NCI-H2081 (cell line): ENCODE measurements at regions not wholly inside any gene's neighbourhood (a gene's known extent, or its start where the extent isn't known, plus 50 kb on each side); places are given as distances from the start of the nearest gene placed in this dataset.

Experiments used
- DNase-seq, 2 experiments: peaks; one replicate each; lab custom pipeline; 2025; lab: John Stamatoyannopoulos, UW

GRCh38 chr22:48379371-48379770 lies 1448.3 kb downstream of the BRD1 start:
- no peak for DNase-seq

- no peak for DNase-seq
These were observed 1449.0 kb downstream of the BRD1 start for GRCh38 chr22:48378673-48379072.

GRCh38 chr22:48376936-48377712 lies 1450.5 kb downstream of the BRD1 start:
- no peak for DNase-seq

- no peak for DNase-seq
These were observed 1451.2 kb downstream of the BRD1 start for GRCh38 chr22:48376428-48376827.

GRCh38 chr22:48373626-48374173 lies 1454.0 kb downstream of the BRD1 start:
- no peak for DNase-seq

- DNase-seq: no peak
These were observed 1455.3 kb downstream of the BRD1 start for GRCh38 chr22:48372390-48372789.

GRCh38 chr22:48371391-48371790 lies 1456.3 kb downstream of the BRD1 start:
- no peak for DNase-seq

GRCh38 chr22:48370508-48371325 lies 1457.0 kb downstream of the BRD1 start:
- no peak for DNase-seq

GRCh38 chr22:48369789-48370507 lies 1457.7 kb downstream of the BRD1 start:
- no peak for DNase-seq

GRCh38 chr22:48368975-48369525 lies 1458.6 kb downstream of the BRD1 start:
- DNase-seq: no peak

GRCh38 chr22:48367731-48368130 lies 1459.9 kb downstream of the BRD1 start:
- no peak for DNase-seq

- DNase-seq: no peak
These were observed 1461.1 kb downstream of the BRD1 start for GRCh38 chr22:48366591-48366990.

GRCh38 chr22:48366056-48366455 lies 1461.6 kb downstream of the BRD1 start:
- no peak for DNase-seq

GRCh38 chr22:48365386-48365785 lies 1462.3 kb downstream of the BRD1 start:
- no peak for DNase-seq

GRCh38 chr22:48362721-48363404 lies 1464.8 kb downstream of the BRD1 start:
- no peak for DNase-seq

- DNase-seq: no peak
These were observed 1466.5 kb downstream of the BRD1 start for GRCh38 chr22:48361099-48361639.

GRCh38 chr22:48359613-48359965 lies 1468.1 kb downstream of the BRD1 start:
- no peak for DNase-seq

- DNase-seq: no peak
These were observed 1468.6 kb downstream of the BRD1 start for GRCh38 chr22:48358886-48359612.

GRCh38 chr22:48357961-48358360 lies 1469.7 kb downstream of the BRD1 start:
- DNase-seq: no peak

- DNase-seq: no peak
These were observed 1470.5 kb downstream of the BRD1 start for GRCh38 chr22:48357196-48357595.

GRCh38 chr22:48356731-48357130 lies 1470.9 kb downstream of the BRD1 start:
- no peak for DNase-seq
